ENCODE measurements at regions not wholly inside any gene's neighbourhood (a gene's known extent, or its start where the extent isn't known, plus 50 kb on each side); places are given as distances from the start of the nearest gene placed in this dataset.
A peak's percentile ranks its signal among the peaks of the same experiment; 100 is the strongest.

GRCh38 chr2:203809991-203810510 lies 57.5 kb upstream of the CTLA4 start:
- no peak overlapping the region for H3K23ac ChIP-seq (ENCODE audit: low read length in 2 of 2)
- peaks cover 4% of the 10 kb centered on the region for H3K9me3 ChIP-seq (ENCODE audit: control insufficient read depth, low read length)
- H3K4ac ChIP-seq (ENCODE audit: low read depth in 1 of 2, low read length in 2 of 2): peak overlapping the region in 1 of 2 experiments; percentile 44
- H3K4me3 ChIP-seq (ENCODE audit: insufficient read depth in 1 of 2, low read depth in 1 of 2, low read length in 2 of 2): no peak overlapping the region
- H3K79me1 ChIP-seq (replicated peaks; ENCODE audit: low read length, poor library complexity, severe bottlenecking): no peaks in the 10 kb centered on the region
- H3K9ac ChIP-seq (ENCODE audit: low read length): peak overlapping the region; percentile 77
- H2BK120ac ChIP-seq (ENCODE audit: low read depth, low read length): peak overlapping the region; percentile 21
- H2BK12ac ChIP-seq (ENCODE audit: low read length in 2 of 2): peak overlapping the region; percentile 44 to 75
- H3K14ac ChIP-seq (ENCODE audit: low read length in 2 of 2): no peak overlapping the region
- no peaks in the 10 kb centered on the region for H3K27me3 ChIP-seq (ENCODE audit: control insufficient read depth in 1 of 2, insufficient read depth in 1 of 2, low read length in 2 of 2)
- no peak overlapping the region for H3K4me2 ChIP-seq (ENCODE audit: low read length, poor library complexity, severe bottlenecking)
- H4K91ac ChIP-seq (ENCODE audit: low read length): no peak overlapping the region
- H3K27ac ChIP-seq (ENCODE audit: low read length, poor library complexity, severe bottlenecking): no peak overlapping the region
- no peak for DNase-seq
- H3K4me1 ChIP-seq (ENCODE audit: control insufficient read depth, insufficient read depth, low read depth, low read length): peaks cover 8% of the 10 kb centered on the region
- peak overlapping the region; percentile 14 for H2BK5ac ChIP-seq (ENCODE audit: low read depth, low read length, poor library complexity, severe bottlenecking)
- no peak overlapping the region for H2AFZ ChIP-seq (ENCODE audit: low read depth, low read length)
- H3K18ac ChIP-seq (ENCODE audit: low read depth in 1 of 2, low read length in 2 of 2): peak overlapping the region; percentile 73 to 82
- WGBS: 94% methylated on average over 2 of the region's 3 CpGs
- H3K36me3 ChIP-seq (ENCODE audit: control insufficient read depth in 1 of 2, insufficient read depth in 2 of 2, low read depth in 1 of 2, low read length in 2 of 2): no peaks in the 10 kb centered on the region
- H2BK15ac ChIP-seq (ENCODE audit: low read depth, poor library complexity, severe bottlenecking): peak overlapping the region; percentile 15
- H4K8ac ChIP-seq (ENCODE audit: low read length): peak overlapping the region; percentile 8
- H2AK5ac ChIP-seq (ENCODE audit: low read length, severe bottlenecking): peak overlapping the region; percentile 97

- H2BK5ac ChIP-seq (ENCODE audit: low read depth, low read length, poor library complexity, severe bottlenecking): no peak overlapping the region
- H2AK5ac ChIP-seq (ENCODE audit: low read length, severe bottlenecking): peak overlapping the region; percentile 88
- H3K4me3 ChIP-seq (ENCODE audit: insufficient read depth in 1 of 2, low read depth in 1 of 2, low read length in 2 of 2): no peak overlapping the region
- peak overlapping the region; percentile 34 for H3K27ac ChIP-seq (ENCODE audit: low read length, poor library complexity, severe bottlenecking)
- no peak overlapping the region for H3K23ac ChIP-seq (ENCODE audit: low read length in 2 of 2)
- H3K9ac ChIP-seq (ENCODE audit: low read length): peak overlapping the region; percentile 65
- H3K18ac ChIP-seq (ENCODE audit: low read depth in 1 of 2, low read length in 2 of 2): peak overlapping the region in 1 of 2 experiments; percentile 72
- H3K14ac ChIP-seq (ENCODE audit: low read length in 2 of 2): no peak overlapping the region
- peak; percentile 86 for DNase-seq
- H4K91ac ChIP-seq (ENCODE audit: low read length): peak overlapping the region; percentile 91
- H2AFZ ChIP-seq (ENCODE audit: low read depth, low read length): no peak overlapping the region
- H4K8ac ChIP-seq (ENCODE audit: low read length): peak overlapping the region; percentile 87
- H3K27me3 ChIP-seq (ENCODE audit: control insufficient read depth in 1 of 2, insufficient read depth in 1 of 2, low read length in 2 of 2): peaks cover 0 to 10% of the 10 kb centered on the region in 2 experiments
- H3K4me1 ChIP-seq (ENCODE audit: control insufficient read depth, insufficient read depth, low read depth, low read length): peaks cover 8% of the 10 kb centered on the region
- H2BK12ac ChIP-seq (ENCODE audit: low read length in 2 of 2): peak overlapping the region in 1 of 2 experiments; percentile 41
- no peak overlapping the region for H3K4ac ChIP-seq (ENCODE audit: low read depth in 1 of 2, low read length in 2 of 2)
- no peak overlapping the region for H3K4me2 ChIP-seq (ENCODE audit: low read length, poor library complexity, severe bottlenecking)
- no peak overlapping the region for H2BK15ac ChIP-seq (ENCODE audit: low read depth, poor library complexity, severe bottlenecking)
- H3K79me1 ChIP-seq (replicated peaks; ENCODE audit: low read length, poor library complexity, severe bottlenecking): no peaks in the 10 kb centered on the region
- H2BK120ac ChIP-seq (ENCODE audit: low read depth, low read length): peak overlapping the region; percentile 81
- 38% methylated on average over 9 of the region's 9 CpGs for WGBS
- no peaks in the 10 kb centered on the region for H3K9me3 ChIP-seq (ENCODE audit: control insufficient read depth, low read length)
- H3K36me3 ChIP-seq (ENCODE audit: control insufficient read depth in 1 of 2, insufficient read depth in 2 of 2, low read depth in 1 of 2, low read length in 2 of 2): no peaks in the 10 kb centered on the region
These were observed 55.9 kb upstream of the CTLA4 start for GRCh38 chr2:203811491-203812221.

GRCh38 chr2:203812294-203813221 lies 55.0 kb upstream of the CTLA4 start:
- peak overlapping the region; percentile 65 for H3K9ac ChIP-seq (ENCODE audit: low read length)
- H3K23ac ChIP-seq (ENCODE audit: low read length in 2 of 2): no peak overlapping the region
- no peak overlapping the region for H3K4ac ChIP-seq (ENCODE audit: low read depth in 1 of 2, low read length in 2 of 2)
- no peak overlapping the region for H3K14ac ChIP-seq (ENCODE audit: low read length in 2 of 2)
- H2BK12ac ChIP-seq (ENCODE audit: low read length in 2 of 2): peak overlapping the region; percentile 7 to 29
- H3K27ac ChIP-seq (ENCODE audit: low read length, poor library complexity, severe bottlenecking): peak overlapping the region; percentile 34
- H4K91ac ChIP-seq (ENCODE audit: low read length): peak overlapping the region; percentile 5
- no peaks in the 10 kb centered on the region for H3K79me1 ChIP-seq (replicated peaks; ENCODE audit: low read length, poor library complexity, severe bottlenecking)
- H2AFZ ChIP-seq (ENCODE audit: low read depth, low read length): no peak overlapping the region
- no peaks in the 10 kb centered on the region for H3K36me3 ChIP-seq (ENCODE audit: control insufficient read depth in 1 of 2, insufficient read depth in 2 of 2, low read depth in 1 of 2, low read length in 2 of 2)
- H3K27me3 ChIP-seq (ENCODE audit: control insufficient read depth in 1 of 2, insufficient read depth in 1 of 2, low read length in 2 of 2): peaks cover 2 to 18% of the 10 kb centered on the region in 2 experiments
- H2BK120ac ChIP-seq (ENCODE audit: low read depth, low read length): peak overlapping the region; percentile 81
- no peaks in the 10 kb centered on the region for H3K9me3 ChIP-seq (ENCODE audit: control insufficient read depth, low read length)
- 87% methylated on average over 11 of the region's 11 CpGs for WGBS
- no peak overlapping the region for H4K8ac ChIP-seq (ENCODE audit: low read length)
- H3K4me1 ChIP-seq (ENCODE audit: control insufficient read depth, insufficient read depth, low read depth, low read length): peaks cover 8% of the 10 kb centered on the region
- no peak overlapping the region for H3K4me3 ChIP-seq (ENCODE audit: insufficient read depth in 1 of 2, low read depth in 1 of 2, low read length in 2 of 2)
- H3K4me2 ChIP-seq (ENCODE audit: low read length, poor library complexity, severe bottlenecking): no peak overlapping the region
- no peak overlapping the region for H2BK15ac ChIP-seq (ENCODE audit: low read depth, poor library complexity, severe bottlenecking)
- peak overlapping the region; percentile 88 for H2AK5ac ChIP-seq (ENCODE audit: low read length, severe bottlenecking)
- H3K18ac ChIP-seq (ENCODE audit: low read depth in 1 of 2, low read length in 2 of 2): peak overlapping the region in 1 of 2 experiments; percentile 72
- no peak for DNase-seq
- H2BK5ac ChIP-seq (ENCODE audit: low read depth, low read length, poor library complexity, severe bottlenecking): no peak overlapping the region

GRCh38 chr2:203813684-203814083 lies 53.9 kb upstream of the CTLA4 start:
- H3K23ac ChIP-seq (ENCODE audit: low read length in 2 of 2): no peak overlapping the region
- H3K4me3 ChIP-seq (ENCODE audit: insufficient read depth in 1 of 2, low read depth in 1 of 2, low read length in 2 of 2): no peak overlapping the region
- 63% methylated on average over 1 of the region's 1 CpG for WGBS

More at GRCh38 chr2:203813684-203814083, 53.9 kb upstream of the CTLA4 start:
- H3K4ac ChIP-seq (ENCODE audit: low read depth in 1 of 2, low read length in 2 of 2): no peak overlapping the region
- H2AK5ac ChIP-seq (ENCODE audit: low read length, severe bottlenecking): no peak overlapping the region
- no peak overlapping the region for H4K8ac ChIP-seq (ENCODE audit: low read length)
- H4K91ac ChIP-seq (ENCODE audit: low read length): no peak overlapping the region
- DNase-seq: no peak
- H3K4me2 ChIP-seq (ENCODE audit: low read length, poor library complexity, severe bottlenecking): no peak overlapping the region
- H2BK15ac ChIP-seq (ENCODE audit: low read depth, poor library complexity, severe bottlenecking): peak overlapping the region; percentile 6
- H3K36me3 ChIP-seq (ENCODE audit: control insufficient read depth in 1 of 2, insufficient read depth in 2 of 2, low read depth in 1 of 2, low read length in 2 of 2): no peaks in the 10 kb centered on the region
- no peak overlapping the region for H3K18ac ChIP-seq (ENCODE audit: low read depth in 1 of 2, low read length in 2 of 2)
- no peak overlapping the region for H2BK5ac ChIP-seq (ENCODE audit: low read depth, low read length, poor library complexity, severe bottlenecking)
- H3K9me3 ChIP-seq (ENCODE audit: control insufficient read depth, low read length): no peaks in the 10 kb centered on the region
- no peak overlapping the region for H3K9ac ChIP-seq (ENCODE audit: low read length)
- no peak overlapping the region for H2AFZ ChIP-seq (ENCODE audit: low read depth, low read length)
- no peak overlapping the region for H3K14ac ChIP-seq (ENCODE audit: low read length in 2 of 2)
- H2BK120ac ChIP-seq (ENCODE audit: low read depth, low read length): no peak overlapping the region
- H2BK12ac ChIP-seq (ENCODE audit: low read length in 2 of 2): peak overlapping the region in 1 of 2 experiments; percentile 29
- no peak overlapping the region for H3K27ac ChIP-seq (ENCODE audit: low read length, poor library complexity, severe bottlenecking)
- peaks cover 2 to 18% of the 10 kb centered on the region in 2 experiments for H3K27me3 ChIP-seq (ENCODE audit: control insufficient read depth in 1 of 2, insufficient read depth in 1 of 2, low read length in 2 of 2)
- no peaks in the 10 kb centered on the region for H3K79me1 ChIP-seq (replicated peaks; ENCODE audit: low read length, poor library complexity, severe bottlenecking)
- peaks cover 8% of the 10 kb centered on the region for H3K4me1 ChIP-seq (ENCODE audit: control insufficient read depth, insufficient read depth, low read depth, low read length)

Measured in mesenchymal stem cell (in vitro differentiated cells and primary cell).